Common myeloid progenitor, CD34-positive (primary cell): ENCODE measurements at regions not wholly inside any gene's neighbourhood (a gene's known extent, or its start where the extent isn't known, plus 50 kb on each side); places are given as distances from the start of the nearest gene placed in this dataset.

Experiments used
- CTCF ChIA-PET: fragments of 350-600 bp; sonication (Branson Sonifier 250); formaldehyde crosslinking; loops from one replicate; lab custom pipeline; 2021; ENCODE audit warnings: antibody characterized with exemption; lab: Charles Lee
- POLR2A ChIA-PET: fragments of 350-600 bp; sonication (Branson Sonifier 250); formaldehyde crosslinking; loops from one replicate; lab custom pipeline; 2021; ENCODE audit warnings: antibody characterized with exemption; lab: Charles Lee
- DNase-seq, 3 donors: peaks; one replicate each; pipeline versions ENCODE4 v3.0.0 to v3.0.0-alpha.2; 2013
- H3K27ac ChIP-seq, 2 experiments: 1 replicate in 1 of 2; 2 replicates in 1 of 2; pipeline ENCODE4 v1.7.0; 2013; ENCODE audit warnings: inconsistent platforms in 2 of 2, low read length in 2 of 2, mild to moderate bottlenecking in 2 of 2, low read depth in 1 of 2, moderate library complexity in 1 of 2; ENCODE audit not compliant: severe bottlenecking in 2 of 2, insufficient read depth in 1 of 2, poor library complexity in 1 of 2
- H3K27me3 ChIP-seq, 5 experiments: replicated peaks in 2 of 5; 1 replicate in 3 of 5; 2 replicates in 2 of 5; pipeline versions ENCODE4 v1.6.1 to v1.7.0; 2013; ENCODE audit warnings: low read length in 4 of 5, mild to moderate bottlenecking in 2 of 5, moderate library complexity in 2 of 5, inconsistent platforms in 1 of 5; ENCODE audit not compliant: insufficient read depth in 5 of 5, control insufficient read depth in 4 of 5
- H3K36me3 ChIP-seq, 4 experiments: 1 replicate in 2 of 4; 2 replicates in 2 of 4; pipeline versions ENCODE4 v1.6.1 to v1.7.0; 2013; ENCODE audit warnings: low read length in 3 of 4, control low read depth in 1 of 4, mild to moderate bottlenecking in 1 of 4; ENCODE audit not compliant: control insufficient read depth in 4 of 4, insufficient read depth in 4 of 4
- H3K4me1 ChIP-seq, 4 experiments: 1 replicate in 3 of 4; 2 replicates in 1 of 4; pipeline versions ENCODE4 v1.6.1 to v1.7.1; 2013; ENCODE audit warnings: low read length in 3 of 4, mild to moderate bottlenecking in 3 of 4, control low read depth in 1 of 4, inconsistent platforms in 1 of 4, moderate library complexity in 1 of 4; ENCODE audit not compliant: control insufficient read depth in 4 of 4, insufficient read depth in 4 of 4; ENCODE audit errors: control extremely low read depth in 1 of 4
- H3K4me3 ChIP-seq, 7 experiments: 1 replicate in 4 of 7; 2 replicates in 3 of 7; pipeline versions ENCODE4 v1.5.1 to v1.7.0; 2013; ENCODE audit warnings: mild to moderate bottlenecking in 7 of 7, low read length in 6 of 7, moderate library complexity in 6 of 7, inconsistent platforms in 2 of 7, low read depth in 2 of 7, control low read depth in 1 of 7; ENCODE audit not compliant: insufficient read depth in 4 of 7, control insufficient read depth in 1 of 7; ENCODE audit errors: extremely low read depth in 1 of 7
- H3K9me3 ChIP-seq, 5 experiments: 1 replicate in 4 of 5; 2 replicates in 1 of 5; pipeline versions ENCODE4 v1.6.1 to v1.7.1; 2013; ENCODE audit warnings: low read length in 4 of 5, mild to moderate bottlenecking in 2 of 5, inconsistent platforms in 1 of 5, low read depth in 1 of 5, moderate library complexity in 1 of 5; ENCODE audit not compliant: control insufficient read depth in 4 of 5, insufficient read depth in 2 of 5; ENCODE audit errors: control extremely low read depth in 1 of 5
- WGBS: methylation state at CpG from one replicate; pipeline ENCODE4 v1.1.5; 2013; ENCODE audit not compliant: insufficient coverage; 5-methylcytosine and 5-hydroxymethylcytosine counted together

DNA sequence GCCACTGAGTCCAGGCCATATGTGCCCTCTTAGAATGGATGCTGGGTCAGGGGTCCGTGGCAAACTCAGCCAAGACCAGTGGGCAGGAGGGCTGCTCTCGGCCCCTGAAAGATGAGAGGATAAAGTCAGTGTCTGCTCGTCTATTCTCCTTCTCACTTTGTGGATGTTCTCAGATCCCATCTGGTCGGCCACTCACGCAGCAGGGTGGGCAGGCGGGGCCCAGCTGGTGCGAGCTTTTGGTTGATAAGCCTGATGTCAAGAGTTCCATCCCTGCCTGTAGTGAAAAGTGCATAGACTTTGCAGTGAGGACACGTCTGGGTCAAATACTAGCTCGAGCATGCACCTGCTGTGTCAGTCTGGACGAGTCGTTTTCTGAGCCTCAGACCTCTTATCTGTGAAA, 556.2 kb upstream of the EEF2KMT start:
- Histone ChIP-seq H3K27ac (no peak overlapping the region), H3K36me3 (no peaks in the 10 kb centered on the region), H3K9me3 (no peaks in the 10 kb centered on the region), H3K27me3 (no peaks in the 10 kb centered on the region), H3K4me1 (no peaks in the 10 kb centered on the region), H3K4me3 (no peak overlapping the region)
- DNase-seq: no peak
- POLR2A ChIA-PET: no interaction called here
- CTCF ChIA-PET: interaction anchor here (1.1 kb wide), 1 partner anchor 21 kb away, joined by 5 read pairs; no protein-coding TSS in a partner anchor
- 81% methylated on average over 11 of the region's 11 CpGs for WGBS

DNA sequence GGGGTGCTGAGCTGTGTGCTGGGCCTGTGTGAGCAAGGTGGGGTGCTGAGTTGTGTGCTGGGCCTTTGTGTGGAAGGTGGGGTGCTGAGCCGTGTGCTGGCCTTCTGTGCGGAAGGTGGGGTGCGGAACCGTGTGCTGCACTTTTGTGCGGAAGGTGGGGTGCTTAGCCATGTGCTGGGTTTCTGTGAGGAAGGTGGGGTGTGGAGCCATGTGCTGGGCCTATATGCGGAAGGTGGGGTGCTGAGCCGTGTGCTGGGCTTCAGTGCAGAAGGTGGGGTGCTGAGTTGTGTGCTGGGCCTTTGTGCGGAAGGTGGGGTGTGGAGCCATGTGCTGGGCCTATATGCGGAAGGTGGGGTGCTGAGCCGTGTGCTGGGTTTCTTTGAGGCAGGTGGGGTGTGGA, 555.4 kb upstream of the EEF2KMT start:
- Histone ChIP-seq H3K4me1 (no peaks in the 10 kb centered on the region), H3K27ac (no peak overlapping the region), H3K27me3 (no peaks in the 10 kb centered on the region), H3K36me3 (no peaks in the 10 kb centered on the region), H3K9me3 (no peaks in the 10 kb centered on the region), H3K4me3 (no peak overlapping the region)
- WGBS: 97% methylated on average over 10 of the region's 10 CpGs
- ChIA-PET CTCF (no interaction called here), POLR2A (no interaction called here)
- DNase-seq: no peak

DNA sequence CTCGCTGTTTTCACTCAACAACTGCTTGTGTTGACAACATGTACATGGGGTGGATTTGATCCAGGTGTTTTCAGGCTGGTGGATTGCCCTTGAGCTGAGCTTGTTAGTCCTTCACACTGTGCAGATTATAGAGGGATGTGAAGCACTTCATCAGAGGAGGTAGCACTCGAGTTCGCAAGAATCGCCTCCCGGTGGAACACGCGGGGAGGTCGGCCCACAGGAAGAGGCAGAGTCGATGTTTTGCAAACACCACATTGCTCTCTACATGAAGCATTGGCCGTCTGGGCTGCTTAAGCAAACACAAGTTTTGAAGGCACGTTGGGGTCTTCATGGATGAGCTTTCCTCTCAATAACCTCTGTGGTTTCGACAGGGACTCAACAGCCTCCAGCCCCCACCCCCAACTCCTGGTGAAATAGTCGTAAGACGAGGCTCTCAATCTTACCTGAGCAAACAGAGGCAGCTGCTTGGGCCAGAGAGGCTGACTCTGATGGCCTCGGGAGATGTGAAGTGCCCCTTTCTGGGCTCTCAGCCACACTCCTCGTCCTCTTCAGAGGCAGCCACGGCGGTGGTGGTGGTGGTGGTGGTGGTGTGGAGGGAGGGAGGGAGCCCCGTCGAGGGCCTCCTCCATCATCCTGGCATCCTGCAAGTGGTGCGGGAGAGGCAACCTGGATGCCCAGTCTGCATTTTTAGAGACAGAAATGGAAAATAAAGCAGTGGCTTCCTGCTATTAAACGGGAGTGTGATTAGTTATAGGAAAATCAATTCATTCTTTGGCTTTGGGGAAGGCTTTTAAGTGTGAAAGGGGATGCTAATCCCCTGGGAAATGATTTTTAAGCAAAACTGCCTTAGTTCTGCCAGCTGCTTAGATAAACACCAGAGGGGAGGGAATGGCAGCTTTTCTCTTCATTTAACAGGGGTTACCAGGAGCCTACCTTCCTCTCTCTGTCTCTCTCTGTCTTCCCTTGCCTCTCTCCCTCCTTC, 552.5 kb upstream of the EEF2KMT start:
- ChIA-PET CTCF (no interaction called here), POLR2A (no interaction called here)
- no peak for DNase-seq
- no peaks in the 10 kb centered on the region for H3K9me3 ChIP-seq
- H3K4me1 ChIP-seq: no peaks in the 10 kb centered on the region
- no peak overlapping the region for H3K4me3 ChIP-seq
- no peaks in the 10 kb centered on the region for H3K36me3 ChIP-seq
- H3K27me3 ChIP-seq: peaks cover 0 to 1% (median 0%) of the 10 kb centered on the region in 5 experiments
- 62% methylated on average over 14 of the region's 22 CpGs for WGBS
- H3K27ac ChIP-seq: no peak overlapping the region

DNA sequence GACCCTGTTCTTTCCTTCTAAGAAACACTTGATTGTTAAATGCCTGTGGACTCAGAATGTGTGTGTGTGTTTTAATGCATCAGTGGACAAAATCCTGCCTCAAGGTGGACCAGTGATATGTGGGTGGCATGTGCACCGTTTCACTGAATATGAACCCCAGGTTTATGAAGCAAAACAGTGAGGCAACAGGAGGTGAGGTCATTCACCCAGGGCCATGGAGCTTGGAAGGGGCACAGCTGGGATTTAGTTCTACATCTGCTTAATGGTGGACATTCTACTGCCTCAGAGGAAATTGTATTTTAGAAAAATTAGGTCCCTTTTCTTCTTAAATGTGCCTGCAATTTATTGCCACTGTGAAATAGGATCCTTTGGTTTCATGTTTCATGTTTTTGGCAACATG, 549.5 kb upstream of the EEF2KMT start:
- CTCF ChIA-PET: no interaction called here
- Histone ChIP-seq H3K9me3 (no peaks in the 10 kb centered on the region), H3K27me3 (peaks cover 0 to 3% (median 0%) of the 10 kb centered on the region in 5 experiments), H3K36me3 (no peaks in the 10 kb centered on the region), H3K4me1 (no peaks in the 10 kb centered on the region), H3K4me3 (no peak overlapping the region), H3K27ac (no peak overlapping the region)
- WGBS: 91% methylated on average over 1 of the region's 1 CpG
- DNase-seq: no peak
- POLR2A ChIA-PET: no interaction called here

DNA sequence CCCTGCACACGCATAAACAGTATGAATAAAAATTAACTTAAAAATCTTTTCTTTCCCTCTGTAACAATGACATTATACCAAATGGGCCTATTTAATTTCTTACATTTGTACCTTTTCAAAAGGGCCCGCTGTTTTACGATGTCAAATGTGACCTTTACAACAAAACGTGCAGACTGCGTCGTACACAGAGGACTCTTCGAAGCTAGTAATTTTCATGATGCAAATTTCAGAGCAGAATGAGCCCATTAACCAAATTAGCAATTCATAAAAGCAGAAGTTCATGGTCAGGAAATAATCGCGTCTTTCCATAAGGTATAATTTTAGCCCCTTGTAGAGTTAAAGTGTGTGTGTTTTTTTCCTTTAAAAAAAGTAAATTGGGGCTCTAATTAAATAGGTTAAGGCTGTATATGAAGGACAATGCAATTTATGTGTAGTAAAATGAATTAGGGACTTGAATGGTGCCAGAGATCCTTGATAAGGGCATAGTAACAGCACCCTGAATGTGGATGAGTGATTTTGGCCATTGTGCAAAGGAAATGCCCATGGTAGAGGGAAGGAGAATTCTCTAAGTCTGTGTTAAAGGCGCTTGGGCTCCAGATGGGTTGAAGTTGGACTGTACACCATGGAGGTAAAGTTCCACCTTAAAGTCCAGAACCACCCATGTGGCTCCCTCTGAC, 546.4 kb upstream of the EEF2KMT start:
- Histone ChIP-seq H3K27me3 (peaks cover 0 to 3% (median 0%) of the 10 kb centered on the region in 5 experiments), H3K9me3 (peaks cover 0 to 5% (median 0%) of the 10 kb centered on the region in 5 experiments), H3K4me1 (no peaks in the 10 kb centered on the region), H3K4me3 (no peak overlapping the region), H3K27ac (no peak overlapping the region), H3K36me3 (no peaks in the 10 kb centered on the region)
- no peak for DNase-seq
- POLR2A ChIA-PET: no interaction called here
- CTCF ChIA-PET: interaction anchor here (1.1 kb wide), 1 partner anchor 10 kb away, joined by 3 read pairs; no protein-coding TSS in a partner anchor
- 90% methylated on average over 10 of the region's 10 CpGs for WGBS

DNA sequence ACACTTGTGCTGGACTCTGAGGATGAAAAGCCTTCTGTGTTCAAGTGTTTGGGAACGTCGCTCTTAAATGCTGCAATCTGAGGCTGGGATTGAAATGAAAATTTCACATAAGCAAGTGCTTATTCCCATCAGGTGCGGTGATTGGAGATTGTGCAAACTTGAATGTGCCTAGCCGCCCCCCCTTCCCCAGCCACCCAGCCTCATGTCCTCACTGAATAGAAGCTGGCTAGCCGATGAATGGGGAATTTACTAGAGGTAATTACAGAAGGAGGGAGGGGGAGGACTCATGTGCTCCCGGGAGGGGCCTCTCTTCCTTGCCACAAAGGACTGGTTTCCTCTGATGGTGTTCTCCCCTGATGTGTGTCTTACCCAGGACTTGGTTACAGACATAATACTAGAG, 544.8 kb upstream of the EEF2KMT start:
- peaks cover 0 to 3% (median 0%) of the 10 kb centered on the region in 5 experiments for H3K27me3 ChIP-seq
- WGBS: 52% methylated on average over 6 of the region's 6 CpGs
- POLR2A ChIA-PET: no interaction called here
- CTCF ChIA-PET: no interaction called here
- no peak overlapping the region for H3K4me3 ChIP-seq
- DNase-seq: no peak
- no peaks in the 10 kb centered on the region for H3K4me1 ChIP-seq
- H3K9me3 ChIP-seq: peaks cover 0 to 5% (median 0%) of the 10 kb centered on the region in 5 experiments
- H3K27ac ChIP-seq: no peak overlapping the region
- H3K36me3 ChIP-seq: no peaks in the 10 kb centered on the region

DNA sequence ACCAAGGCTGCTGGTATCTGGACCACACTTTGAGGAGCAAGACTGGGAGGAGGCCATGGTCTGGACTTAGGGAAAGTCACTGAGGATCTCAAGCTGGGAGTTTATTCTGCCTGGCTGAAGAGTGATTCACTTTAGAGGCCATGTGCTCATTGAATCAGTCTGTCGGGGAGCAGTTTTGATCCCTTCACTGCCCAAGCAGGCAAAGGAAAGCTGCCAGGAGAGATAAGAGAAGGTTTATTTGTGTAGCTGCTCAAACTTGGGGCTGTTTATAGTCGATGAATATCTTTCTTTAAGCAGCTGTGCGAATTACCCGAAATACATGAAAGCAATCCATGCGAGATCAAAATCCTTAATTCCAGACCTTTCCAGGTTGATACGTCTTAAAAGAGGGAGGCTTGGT, 544.4 kb upstream of the EEF2KMT start:
- H3K4me3 ChIP-seq: no peak overlapping the region
- no peak overlapping the region for H3K27ac ChIP-seq
- ChIA-PET POLR2A (no interaction called here), CTCF (no interaction called here)
- H3K4me1 ChIP-seq: no peaks in the 10 kb centered on the region
- no peak for DNase-seq
- peaks cover 0 to 3% (median 0%) of the 10 kb centered on the region in 5 experiments for H3K27me3 ChIP-seq
- H3K36me3 ChIP-seq: no peaks in the 10 kb centered on the region
- 18% methylated on average over 6 of the region's 6 CpGs for WGBS
- H3K9me3 ChIP-seq: peaks cover 0 to 5% (median 0%) of the 10 kb centered on the region in 5 experiments
